ENCODE measurements at regions not wholly inside any gene's neighbourhood (a gene's known extent, or its start where the extent isn't known, plus 50 kb on each side); places are given as distances from the start of the nearest gene placed in this dataset.

- no peak overlapping the region for H3K4me3 ChIP-seq (ENCODE audit: control insufficient read depth, low read depth, low read length)
- DNase-seq (ENCODE audit: low read depth), result no peak
- TF ChIP-seq, protein P1, sequence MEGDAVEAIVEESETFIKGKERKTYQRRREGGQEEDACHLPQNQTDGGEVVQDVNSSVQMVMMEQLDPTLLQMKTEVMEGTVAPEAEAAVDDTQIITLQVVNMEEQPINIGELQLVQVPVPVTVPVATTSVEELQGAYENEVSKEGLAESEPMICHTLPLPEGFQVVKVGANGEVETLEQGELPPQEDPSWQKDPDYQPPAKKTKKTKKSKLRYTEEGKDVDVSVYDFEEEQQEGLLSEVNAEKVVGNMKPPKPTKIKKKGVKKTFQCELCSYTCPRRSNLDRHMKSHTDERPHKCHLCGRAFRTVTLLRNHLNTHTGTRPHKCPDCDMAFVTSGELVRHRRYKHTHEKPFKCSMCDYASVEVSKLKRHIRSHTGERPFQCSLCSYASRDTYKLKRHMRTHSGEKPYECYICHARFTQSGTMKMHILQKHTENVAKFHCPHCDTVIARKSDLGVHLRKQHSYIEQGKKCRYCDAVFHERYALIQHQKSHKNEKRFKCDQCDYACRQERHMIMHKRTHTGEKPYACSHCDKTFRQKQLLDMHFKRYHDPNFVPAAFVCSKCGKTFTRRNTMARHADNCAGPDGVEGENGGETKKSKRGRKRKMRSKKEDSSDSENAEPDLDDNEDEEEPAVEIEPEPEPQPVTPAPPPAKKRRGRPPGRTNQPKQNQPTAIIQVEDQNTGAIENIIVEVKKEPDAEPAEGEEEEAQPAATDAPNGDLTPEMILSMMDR (IDR thresholded peaks at IDR 0.05; ENCODE audit: control insufficient read depth, insufficient read depth, low read depth, low read length, missing control alignments), result no peak
These were observed 370.3 kb upstream of the SMIM31 start for GRCh38 chr4:164383358-164384220.

GRCh38 chr4:164384416-164384815 lies 369.5 kb upstream of the SMIM31 start:
- H3K4me3 ChIP-seq (ENCODE audit: control insufficient read depth, low read depth, low read length), result no peak overlapping the region
- TF ChIP-seq, protein P1 (IDR thresholded peaks at IDR 0.05; ENCODE audit: control insufficient read depth, insufficient read depth, low read depth, low read length, missing control alignments), result no peak
- DNase-seq (ENCODE audit: low read depth), result no peak

- DNase-seq (ENCODE audit: low read depth), result no peak
- TF ChIP-seq, protein P1 (IDR thresholded peaks at IDR 0.05; ENCODE audit: control insufficient read depth, insufficient read depth, low read depth, low read length, missing control alignments), result no peak
- H3K4me3 ChIP-seq (ENCODE audit: control insufficient read depth, low read depth, low read length), result no peak overlapping the region
These were observed 357.5 kb upstream of the SMIM31 start for GRCh38 chr4:164396439-164396838.

DNA sequence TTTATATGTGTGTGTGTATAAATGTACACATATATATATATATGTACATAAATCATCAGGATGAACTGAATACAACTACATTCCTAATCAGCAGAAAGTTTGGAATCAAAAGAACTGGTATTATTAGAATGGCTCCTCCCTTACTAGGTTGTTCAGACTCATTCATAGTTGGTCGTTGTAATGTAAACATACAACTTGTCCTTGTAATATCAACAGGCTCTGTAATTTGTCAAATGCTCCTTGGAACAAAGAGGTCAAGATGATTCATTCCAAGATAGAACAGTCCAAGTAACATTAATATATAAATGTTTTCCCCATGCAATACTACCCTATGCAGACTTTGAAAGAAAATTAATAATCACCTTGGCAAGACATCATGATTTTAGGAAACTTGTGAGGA lies 351.4 kb upstream of the SMIM31 start:
- TF ChIP-seq, protein P1 (IDR thresholded peaks at IDR 0.05; ENCODE audit: control insufficient read depth, insufficient read depth, low read depth, low read length, missing control alignments), result no peak
- H3K4me3 ChIP-seq (ENCODE audit: control insufficient read depth, low read depth, low read length), result no peak overlapping the region
- no peak for DNase-seq (ENCODE audit: low read depth)

DNA sequence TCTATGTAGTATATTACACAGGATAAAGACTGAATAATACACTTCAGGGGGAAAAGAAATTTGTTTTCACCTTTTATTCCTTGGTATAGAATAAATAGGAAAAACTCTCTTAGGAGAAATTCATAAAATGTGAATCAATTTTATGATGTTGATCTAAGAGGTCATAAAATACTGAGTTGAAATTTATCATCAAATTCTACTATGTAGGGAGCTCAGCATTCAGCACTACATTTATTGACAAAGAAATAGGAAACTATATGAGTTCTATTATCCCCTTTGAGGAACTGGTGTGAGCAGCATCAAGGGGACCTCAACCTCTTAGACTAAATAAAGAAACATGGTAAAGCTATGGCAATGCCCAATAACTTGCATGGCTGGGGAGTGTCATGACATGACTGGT lies 348.2 kb upstream of the SMIM31 start:
- H3K4me3 ChIP-seq (ENCODE audit: control insufficient read depth, low read depth, low read length), result no peak overlapping the region
- TF ChIP-seq, protein P1 (IDR thresholded peaks at IDR 0.05; ENCODE audit: control insufficient read depth, insufficient read depth, low read depth, low read length, missing control alignments), result no peak
- DNase-seq (ENCODE audit: low read depth), result no peak

- TF ChIP-seq, protein P1 (IDR thresholded peaks at IDR 0.05; ENCODE audit: control insufficient read depth, insufficient read depth, low read depth, low read length, missing control alignments), result no peak
- DNase-seq (ENCODE audit: low read depth), result no peak
- H3K4me3 ChIP-seq (ENCODE audit: control insufficient read depth, low read depth, low read length), result no peak overlapping the region
These were observed 345.1 kb upstream of the SMIM31 start for GRCh38 chr4:164408831-164409230.

All from AG09309 (cell line).